ENCODE measurements at regions not wholly inside any gene's neighbourhood (a gene's known extent, or its start where the extent isn't known, plus 50 kb on each side); places are given as distances from the start of the nearest gene placed in this dataset.

DNA sequence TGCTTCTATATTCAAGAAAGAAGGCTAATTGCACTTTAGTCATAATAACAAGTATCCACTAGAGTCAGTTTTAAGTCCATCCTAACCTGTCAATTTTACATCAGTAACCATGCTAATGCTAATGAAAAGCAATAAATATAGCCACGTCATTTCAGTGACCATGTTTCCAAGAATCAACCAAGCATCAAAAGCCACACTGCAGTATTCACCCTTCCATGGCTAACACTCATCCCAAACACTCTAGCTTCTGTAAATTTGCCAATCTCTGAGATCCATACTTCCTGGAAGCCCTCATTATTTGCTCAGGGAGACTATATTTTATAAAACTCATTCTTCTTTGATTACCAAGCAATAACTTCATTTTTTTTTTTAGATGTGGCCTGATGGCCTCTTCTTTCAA is 712.0 kb downstream of the CETN3 start:
- TF ChIP-seq ARNTL (CRISPR knock-in tag; IDR thresholded peaks at IDR 0.05; ENCODE audit: borderline replicate concordance, low read depth) = no peak
- no peak for TF ChIP-seq TOX (CRISPR knock-in tag; IDR thresholded peaks at IDR 0.05; ENCODE audit: borderline replicate concordance)
- TF ChIP-seq BACH2 (CRISPR knock-in tag; IDR thresholded peaks at IDR 0.05; ENCODE audit: borderline replicate concordance) = no peak
- TF ChIP-seq SNAI2 (CRISPR knock-in tag; IDR thresholded peaks at IDR 0.05) = no peak
- TF ChIP-seq, protein P1, sequence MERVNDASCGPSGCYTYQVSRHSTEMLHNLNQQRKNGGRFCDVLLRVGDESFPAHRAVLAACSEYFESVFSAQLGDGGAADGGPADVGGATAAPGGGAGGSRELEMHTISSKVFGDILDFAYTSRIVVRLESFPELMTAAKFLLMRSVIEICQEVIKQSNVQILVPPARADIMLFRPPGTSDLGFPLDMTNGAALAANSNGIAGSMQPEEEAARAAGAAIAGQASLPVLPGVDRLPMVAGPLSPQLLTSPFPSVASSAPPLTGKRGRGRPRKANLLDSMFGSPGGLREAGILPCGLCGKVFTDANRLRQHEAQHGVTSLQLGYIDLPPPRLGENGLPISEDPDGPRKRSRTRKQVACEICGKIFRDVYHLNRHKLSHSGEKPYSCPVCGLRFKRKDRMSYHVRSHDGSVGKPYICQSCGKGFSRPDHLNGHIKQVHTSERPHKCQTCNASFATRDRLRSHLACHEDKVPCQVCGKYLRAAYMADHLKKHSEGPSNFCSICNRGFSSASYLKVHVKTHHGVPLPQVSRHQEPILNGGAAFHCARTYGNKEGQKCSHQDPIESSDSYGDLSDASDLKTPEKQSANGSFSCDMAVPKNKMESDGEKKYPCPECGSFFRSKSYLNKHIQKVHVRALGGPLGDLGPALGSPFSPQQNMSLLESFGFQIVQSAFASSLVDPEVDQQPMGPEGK (CRISPR knock-in tag; IDR thresholded peaks at IDR 0.05; ENCODE audit: borderline replicate concordance) = no peak
- TF ChIP-seq OSR1 (CRISPR knock-in tag; IDR thresholded peaks at IDR 0.05) = no peak
- TF ChIP-seq ZFP3 (CRISPR knock-in tag; IDR thresholded peaks at IDR 0.05) = no peak
- TF ChIP-seq ISL1 (CRISPR knock-in tag; IDR thresholded peaks at IDR 0.05) = no peak
- TF ChIP-seq, protein P2, sequence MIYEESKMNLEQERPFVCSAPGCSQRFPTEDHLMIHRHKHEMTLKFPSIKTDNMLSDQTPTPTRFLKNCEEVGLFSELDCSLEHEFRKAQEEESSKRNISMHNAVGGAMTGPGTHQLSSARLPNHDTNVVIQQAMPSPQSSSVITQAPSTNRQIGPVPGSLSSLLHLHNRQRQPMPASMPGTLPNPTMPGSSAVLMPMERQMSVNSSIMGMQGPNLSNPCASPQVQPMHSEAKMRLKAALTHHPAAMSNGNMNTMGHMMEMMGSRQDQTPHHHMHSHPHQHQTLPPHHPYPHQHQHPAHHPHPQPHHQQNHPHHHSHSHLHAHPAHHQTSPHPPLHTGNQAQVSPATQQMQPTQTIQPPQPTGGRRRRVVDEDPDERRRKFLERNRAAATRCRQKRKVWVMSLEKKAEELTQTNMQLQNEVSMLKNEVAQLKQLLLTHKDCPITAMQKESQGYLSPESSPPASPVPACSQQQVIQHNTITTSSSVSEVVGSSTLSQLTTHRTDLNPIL (CRISPR knock-in tag; IDR thresholded peaks at IDR 0.05; ENCODE audit: low read depth) = no peak
- TF ChIP-seq ZNF70 (CRISPR knock-in tag; IDR thresholded peaks at IDR 0.05) = no peak
- TF ChIP-seq TCF4 (CRISPR knock-in tag; IDR thresholded peaks at IDR 0.05; ENCODE audit: borderline replicate concordance) = no peak
- TF ChIP-seq, protein P3, sequence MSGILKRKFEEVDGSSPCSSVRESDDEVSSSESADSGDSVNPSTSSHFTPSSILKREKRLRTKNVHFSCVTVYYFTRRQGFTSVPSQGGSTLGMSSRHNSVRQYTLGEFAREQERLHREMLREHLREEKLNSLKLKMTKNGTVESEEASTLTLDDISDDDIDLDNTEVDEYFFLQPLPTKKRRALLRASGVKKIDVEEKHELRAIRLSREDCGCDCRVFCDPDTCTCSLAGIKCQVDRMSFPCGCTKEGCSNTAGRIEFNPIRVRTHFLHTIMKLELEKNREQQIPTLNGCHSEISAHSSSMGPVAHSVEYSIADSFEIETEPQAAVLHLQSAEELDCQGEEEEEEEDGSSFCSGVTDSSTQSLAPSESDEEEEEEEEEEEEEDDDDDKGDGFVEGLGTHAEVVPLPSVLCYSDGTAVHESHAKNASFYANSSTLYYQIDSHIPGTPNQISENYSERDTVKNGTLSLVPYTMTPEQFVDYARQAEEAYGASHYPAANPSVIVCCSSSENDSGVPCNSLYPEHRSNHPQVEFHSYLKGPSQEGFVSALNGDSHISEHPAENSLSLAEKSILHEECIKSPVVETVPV (CRISPR knock-in tag; IDR thresholded peaks at IDR 0.05) = no peak
- no peak for TF ChIP-seq PPARA (CRISPR knock-in tag; IDR thresholded peaks at IDR 0.05; ENCODE audit: borderline replicate concordance)
- TF ChIP-seq RARB (CRISPR knock-in tag; IDR thresholded peaks at IDR 0.05) = no peak
- no peak for TF ChIP-seq ESRRG (CRISPR knock-in tag; IDR thresholded peaks at IDR 0.05)
- ATAC-seq = no peak

DNA sequence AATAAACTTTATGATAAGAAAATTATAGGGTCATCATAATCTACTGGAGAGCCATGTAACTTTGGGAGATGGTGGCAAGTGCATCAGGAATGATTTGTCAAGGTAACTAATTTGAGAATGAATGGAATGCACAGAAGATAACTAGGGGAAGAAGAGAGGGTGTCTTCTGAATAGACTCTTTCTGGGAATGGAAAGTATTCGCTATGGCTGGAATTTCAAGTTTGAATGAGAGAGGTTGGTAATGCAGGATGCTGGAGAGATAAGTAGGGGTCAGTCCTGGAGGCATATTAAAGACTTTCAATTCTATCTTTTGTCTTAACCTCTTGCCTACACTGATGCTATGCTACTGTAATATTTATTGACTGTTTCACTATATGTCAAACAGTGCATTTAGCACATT is 714.2 kb downstream of the CETN3 start:
- ATAC-seq = no peak
- no peak for TF ChIP-seq OSR1 (CRISPR knock-in tag; IDR thresholded peaks at IDR 0.05)

DNA sequence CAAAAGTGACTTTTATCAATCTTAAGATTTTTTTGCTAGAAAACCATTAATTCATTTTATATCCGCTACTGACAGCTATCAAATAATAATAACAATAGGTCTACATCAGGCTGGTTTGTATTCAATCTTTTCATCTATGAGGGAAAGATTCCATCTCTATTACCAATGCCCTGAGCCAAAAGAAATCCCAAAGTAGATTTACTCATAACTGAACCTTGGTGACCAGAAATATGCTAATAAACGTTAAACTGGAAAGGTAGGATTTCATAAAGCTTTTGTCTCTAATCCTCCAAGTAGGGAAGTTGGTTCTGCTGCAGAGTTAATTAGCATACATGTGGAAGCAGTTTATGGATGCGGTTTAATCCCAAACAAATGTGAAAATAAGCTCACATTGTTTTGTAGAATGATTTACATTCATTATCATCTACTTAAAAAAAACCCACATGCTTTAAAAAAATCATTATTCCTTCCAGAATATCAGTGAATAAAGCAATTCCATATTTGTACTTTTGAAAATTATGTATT is 715.5 kb downstream of the CETN3 start:
- TF ChIP-seq, protein P1 (CRISPR knock-in tag; IDR thresholded peaks at IDR 0.05; ENCODE audit: borderline replicate concordance) = no peak
- TF ChIP-seq TOX (CRISPR knock-in tag; IDR thresholded peaks at IDR 0.05; ENCODE audit: borderline replicate concordance) (no peak), OSR1 (CRISPR knock-in tag; IDR thresholded peaks at IDR 0.05) (no peak), TCF4 (CRISPR knock-in tag; IDR thresholded peaks at IDR 0.05; ENCODE audit: borderline replicate concordance) (no peak), SNAI2 (CRISPR knock-in tag; IDR thresholded peaks at IDR 0.05) (no peak), RARB (CRISPR knock-in tag; IDR thresholded peaks at IDR 0.05) (no peak), ZNF8 (CRISPR knock-in tag; IDR thresholded peaks at IDR 0.05) (no peak)
- ATAC-seq = no peak

DNA sequence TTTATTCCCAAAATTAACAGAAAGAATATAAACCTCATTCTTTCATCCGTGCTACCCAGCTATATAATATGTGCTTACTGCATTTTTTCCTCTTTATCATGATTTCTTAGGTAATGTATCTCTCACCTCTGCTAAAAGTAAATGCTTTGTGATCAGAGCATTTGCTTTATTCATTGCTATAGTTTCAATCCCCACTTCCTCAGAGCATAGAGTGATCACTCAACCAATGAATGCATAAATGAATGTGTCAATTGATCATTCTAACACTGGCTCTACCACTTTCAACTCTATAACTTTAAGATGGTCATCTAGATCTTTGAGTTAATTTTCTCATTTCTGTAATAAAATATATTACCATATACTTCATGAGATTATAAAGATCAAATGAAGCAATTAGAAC is 719.2 kb downstream of the CETN3 start:
- no peak for ATAC-seq
- TF ChIP-seq SNAI2 (CRISPR knock-in tag; IDR thresholded peaks at IDR 0.05) (no peak), TOX (CRISPR knock-in tag; IDR thresholded peaks at IDR 0.05; ENCODE audit: borderline replicate concordance) (no peak), ZFP3 (CRISPR knock-in tag; IDR thresholded peaks at IDR 0.05) (no peak), OSR1 (CRISPR knock-in tag; IDR thresholded peaks at IDR 0.05) (no peak), RARB (CRISPR knock-in tag; IDR thresholded peaks at IDR 0.05) (no peak), CSDC2 (CRISPR knock-in tag; IDR thresholded peaks at IDR 0.05) (no peak), ZNF565 (CRISPR knock-in tag; conservative IDR thresholded peaks at IDR 0.05; ENCODE audit: low read depth) (no peak), ZFP30 (CRISPR knock-in tag; IDR thresholded peaks at IDR 0.05) (no peak), TCF4 (CRISPR knock-in tag; IDR thresholded peaks at IDR 0.05; ENCODE audit: borderline replicate concordance) (no peak), ISL1 (CRISPR knock-in tag; IDR thresholded peaks at IDR 0.05) (no peak), ZNF8 (CRISPR knock-in tag; IDR thresholded peaks at IDR 0.05) (no peak), PPARA (CRISPR knock-in tag; IDR thresholded peaks at IDR 0.05; ENCODE audit: borderline replicate concordance) (no peak), ESRRG (CRISPR knock-in tag; IDR thresholded peaks at IDR 0.05) (no peak), ZNF70 (CRISPR knock-in tag; IDR thresholded peaks at IDR 0.05) (no peak), ZC3H10 (CRISPR knock-in tag; IDR thresholded peaks at IDR 0.05) (no peak), ARNTL (CRISPR knock-in tag; IDR thresholded peaks at IDR 0.05; ENCODE audit: borderline replicate concordance, low read depth) (no peak), BACH2 (CRISPR knock-in tag; IDR thresholded peaks at IDR 0.05; ENCODE audit: borderline replicate concordance) (no peak)
- TF ChIP-seq, protein P2 (CRISPR knock-in tag; IDR thresholded peaks at IDR 0.05; ENCODE audit: low read depth) = no peak
- TF ChIP-seq, protein P4, sequence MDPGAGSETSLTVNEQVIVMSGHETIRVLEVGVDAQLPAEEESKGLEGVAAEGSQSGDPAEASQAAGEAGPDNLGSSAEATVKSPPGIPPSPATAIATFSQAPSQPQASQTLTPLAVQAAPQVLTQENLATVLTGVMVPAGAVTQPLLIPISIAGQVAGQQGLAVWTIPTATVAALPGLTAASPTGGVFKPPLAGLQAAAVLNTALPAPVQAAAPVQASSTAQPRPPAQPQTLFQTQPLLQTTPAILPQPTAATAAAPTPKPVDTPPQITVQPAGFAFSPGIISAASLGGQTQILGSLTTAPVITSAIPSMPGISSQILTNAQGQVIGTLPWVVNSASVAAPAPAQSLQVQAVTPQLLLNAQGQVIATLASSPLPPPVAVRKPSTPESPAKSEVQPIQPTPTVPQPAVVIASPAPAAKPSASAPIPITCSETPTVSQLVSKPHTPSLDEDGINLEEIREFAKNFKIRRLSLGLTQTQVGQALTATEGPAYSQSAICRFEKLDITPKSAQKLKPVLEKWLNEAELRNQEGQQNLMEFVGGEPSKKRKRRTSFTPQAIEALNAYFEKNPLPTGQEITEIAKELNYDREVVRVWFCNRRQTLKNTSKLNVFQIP (CRISPR knock-in tag; IDR thresholded peaks at IDR 0.05; ENCODE audit: borderline replicate concordance, low read depth) = no peak
- TF ChIP-seq, protein P3 (CRISPR knock-in tag; IDR thresholded peaks at IDR 0.05) = no peak
